GM23338 (cell line): ENCODE measurements at regions not wholly inside any gene's neighbourhood (a gene's known extent, or its start where the extent isn't known, plus 50 kb on each side); places are given as distances from the start of the nearest gene placed in this dataset. TPM values are rescaled to one million over a fixed set of nuclear protein-coding genes. Genes with fewer than 3 reads are reported as not detected.
A peak's percentile ranks its signal among the peaks of the same experiment; 100 is the strongest.
"Not testable (repeated sequence)": the region's sequence is repeated elsewhere in the genome, so short reads cannot be mapped to it uniquely, and the experiment has no call there.

Experiments
- ATAC-seq: fragments of 200-7000 bp; cut with Tn5 transposase; 3 replicates; pipeline ENCODE4 v1.9.1; 2020
- DNase-seq: peaks from one replicate; pipeline ENCODE4 v3.0.0-alpha.2; 2015; ENCODE audit warnings: low spot score
- H2AFZ ChIP-seq: fragments of 200-600 bp; sonication (generic); 2 replicates; pipeline ENCODE4 v1.8.0; 2016; ENCODE audit warnings: antibody characterized with exemption, mild to moderate bottlenecking, moderate library complexity
- H3F3A ChIP-seq: fragments of 200-600 bp; sonication (generic); replicated peaks from 2 replicates; pipeline ENCODE4 v1.8.0; 2017; ENCODE audit warnings: antibody characterized with exemption, mixed run types, low read depth
- H3K27ac ChIP-seq: fragments of 200-600 bp; sonication (generic); 2 replicates; pipeline ENCODE4 v1.6.1; 2016; ENCODE audit warnings: low read depth
- H3K27me3 ChIP-seq: fragments of 200-600 bp; sonication (generic); 2 replicates; pipeline ENCODE4 v1.8.0; 2016; ENCODE audit warnings: mild to moderate bottlenecking, mixed run types, moderate library complexity; ENCODE audit not compliant: insufficient read depth
- H3K36me3 ChIP-seq: fragments of 200-600 bp; sonication (generic); 2 replicates; pipeline ENCODE4 v1.8.0; 2016; ENCODE audit warnings: mild to moderate bottlenecking; ENCODE audit not compliant: insufficient read depth
- H3K4me1 ChIP-seq: fragments of 200-600 bp; sonication (generic); 2 replicates; pipeline ENCODE4 v1.8.0; 2016; ENCODE audit warnings: mild to moderate bottlenecking, moderate library complexity; ENCODE audit not compliant: insufficient read depth
- H3K4me2 ChIP-seq: fragments of 200-600 bp; sonication (generic); 2 replicates; pipeline ENCODE4 v1.7.1; 2017; ENCODE audit warnings: mixed run types
- H3K4me3 ChIP-seq: fragments of 200-600 bp; sonication (generic); 2 replicates; pipeline ENCODE4 v1.6.1; 2016; ENCODE audit warnings: mixed run types
- H3K79me2 ChIP-seq: fragments of 200-600 bp; sonication (generic); replicated peaks from 2 replicates; pipeline ENCODE4 v1.8.0; 2017; ENCODE audit warnings: mild to moderate bottlenecking; ENCODE audit not compliant: insufficient read depth
- H3K9me2 ChIP-seq: fragments of 200-600 bp; sonication (generic); 2 replicates; pipeline ENCODE4 v1.8.0; 2017; ENCODE audit not compliant: insufficient read depth
- H4K20me1 ChIP-seq: fragments of 200-600 bp; sonication (generic); replicated peaks from 2 replicates; pipeline ENCODE4 v1.8.0; 2017; ENCODE audit warnings: mild to moderate bottlenecking; ENCODE audit not compliant: insufficient read depth
- H3K27ac Mint-ChIP-seq: 2 replicates; pipeline ENCODE4 v1.8.0; 2020; ENCODE audit warnings: inconsistent platforms, mild to moderate bottlenecking, moderate library complexity, mixed read lengths
- H3K27me3 Mint-ChIP-seq: 3 replicates; pipeline ENCODE4 v1.8.0; 2022; ENCODE audit warnings: low read depth, mild to moderate bottlenecking, moderate library complexity, mixed read lengths, inconsistent platforms; ENCODE audit not compliant: insufficient read depth, poor library complexity
- H3K36me3 Mint-ChIP-seq: 3 replicates; pipeline ENCODE4 v1.8.0; 2021; ENCODE audit warnings: low read depth, mild to moderate bottlenecking, inconsistent platforms, moderate library complexity, mixed read lengths
- H3K4me1 Mint-ChIP-seq: 3 replicates; pipeline ENCODE4 v1.8.0; 2020; ENCODE audit warnings: mild to moderate bottlenecking, inconsistent platforms, mixed read lengths
- H3K4me3 Mint-ChIP-seq: 3 replicates; pipeline ENCODE4 v1.8.0; 2021; ENCODE audit warnings: moderate library complexity, mild to moderate bottlenecking, inconsistent platforms, mixed read lengths
- H3K9me3 Mint-ChIP-seq: 3 replicates; pipeline ENCODE4 v1.8.0; 2020; ENCODE audit warnings: moderate library complexity, mild to moderate bottlenecking, inconsistent platforms, mixed read lengths
- small RNA-seq: library from RNA; depleted of rRNA; stranded (forward); fragments of <200 nt; gene quantifications from one replicate; pipeline ENCODE3, GENCODE V24; 2014; ENCODE audit warnings: low replicate concordance

GRCh38 chrY:18311853-18312252 lies 234.7 kb upstream of the HSFY1 start:
- not testable (repeated sequence) for H3K4me2 ChIP-seq, H3K9me2 ChIP-seq, H3K36me3 ChIP-seq, DNase-seq, H3K27me3 Mint-ChIP-seq, H3K9me3 Mint-ChIP-seq, H3K27ac ChIP-seq, H2AFZ ChIP-seq, ATAC-seq, H3K27ac Mint-ChIP-seq, H3K27me3 ChIP-seq, H3K79me2 ChIP-seq, H3K4me1 Mint-ChIP-seq, H3K4me1 ChIP-seq, H4K20me1 ChIP-seq, H3K4me3 ChIP-seq, H3K4me3 Mint-ChIP-seq, H3K36me3 Mint-ChIP-seq, H3F3A ChIP-seq

- not testable (repeated sequence) for H3K36me3 Mint-ChIP-seq, DNase-seq
- peak; percentile 89 for ATAC-seq
Measured at GRCh38 chrY:18325499-18326279, 220.8 kb upstream of the HSFY1 start.

GRCh38 chrY:18326280-18326875 lies 220.1 kb upstream of the HSFY1 start:
- not testable (repeated sequence) for H3K9me2 ChIP-seq, H3K27ac ChIP-seq, H3K4me3 ChIP-seq, H3K27me3 ChIP-seq, H3K79me2 ChIP-seq, H3K4me1 ChIP-seq, H3K36me3 ChIP-seq, H3K4me3 Mint-ChIP-seq, H3K27me3 Mint-ChIP-seq, H3K27ac Mint-ChIP-seq, H3K9me3 Mint-ChIP-seq, H3K4me2 ChIP-seq, H3K36me3 Mint-ChIP-seq, DNase-seq, H4K20me1 ChIP-seq, H2AFZ ChIP-seq, H3K4me1 Mint-ChIP-seq, H3F3A ChIP-seq
- peak; percentile 81 for ATAC-seq

More at GRCh38 chrY:18325499-18326279, 220.8 kb upstream of the HSFY1 start:
- H3K27ac Mint-ChIP-seq, H3F3A ChIP-seq, H3K79me2 ChIP-seq, H3K27me3 Mint-ChIP-seq, H4K20me1 ChIP-seq, H3K4me3 Mint-ChIP-seq, H3K4me1 ChIP-seq, H3K4me3 ChIP-seq, H3K36me3 ChIP-seq, H3K9me3 Mint-ChIP-seq, H3K4me2 ChIP-seq, H3K27me3 ChIP-seq, H2AFZ ChIP-seq, H3K9me2 ChIP-seq, H3K4me1 Mint-ChIP-seq, H3K27ac ChIP-seq: not testable (repeated sequence)

- ATAC-seq: peak; percentile 40; the same call in 2 of the 3 replicates
- H4K20me1 ChIP-seq, H3K4me1 Mint-ChIP-seq, H3K4me3 ChIP-seq, H3F3A ChIP-seq, H3K36me3 Mint-ChIP-seq, H2AFZ ChIP-seq, DNase-seq, H3K79me2 ChIP-seq, H3K4me1 ChIP-seq, H3K4me3 Mint-ChIP-seq, H3K4me2 ChIP-seq, H3K27ac ChIP-seq, H3K27me3 ChIP-seq, H3K9me3 Mint-ChIP-seq, H3K36me3 ChIP-seq, H3K27ac Mint-ChIP-seq, H3K9me2 ChIP-seq, H3K27me3 Mint-ChIP-seq: not testable (repeated sequence)
Measured at GRCh38 chrY:18342496-18342895, 204.0 kb upstream of the HSFY1 start.

Small RNA genes lying in the stretch of these regions (small RNA-seq; reads per million reads assigned to genes)
- gene RF01518 (not detected), gene RNU1-95P (not detected)
